Muscle layer of duodenum (tissue), 2 donors: ENCODE measurements at regions not wholly inside any gene's neighbourhood (a gene's known extent, or its start where the extent isn't known, plus 50 kb on each side); places are given as distances from the start of the nearest gene placed in this dataset.

Source experiments
- H3K27ac ChIP-seq: one replicate; pipeline ENCODE4 v1.7.0; 2013; ENCODE audit warnings: mild to moderate bottlenecking, low read length
- H3K27me3 ChIP-seq: one replicate; pipeline ENCODE4 v1.7.0; 2013; ENCODE audit warnings: low read depth, mild to moderate bottlenecking, control low read depth, low read length
- H3K36me3 ChIP-seq, 2 donors: one replicate each; pipeline ENCODE4 v1.7.0; 2013; ENCODE audit warnings: low read length in 2 of 2, control low read depth in 1 of 2, mild to moderate bottlenecking in 1 of 2; ENCODE audit not compliant: insufficient read depth in 2 of 2, control insufficient read depth in 1 of 2
- H3K4me1 ChIP-seq, 2 donors: one replicate each; pipeline ENCODE4 v1.7.0; 2013; ENCODE audit warnings: low read length in 2 of 2, mild to moderate bottlenecking in 2 of 2, control low read depth in 1 of 2, moderate library complexity in 1 of 2; ENCODE audit not compliant: insufficient read depth in 2 of 2, control insufficient read depth in 1 of 2
- H3K4me3 ChIP-seq, 2 donors: one replicate each; pipeline ENCODE4 v1.7.0; 2013; ENCODE audit warnings: low read length in 2 of 2, low read depth in 1 of 2, mild to moderate bottlenecking in 1 of 2
- H3K9me3 ChIP-seq, 2 donors: one replicate each; pipeline ENCODE4 v1.7.0; 2013; ENCODE audit warnings: low read length in 2 of 2, control low read depth in 1 of 2, mild to moderate bottlenecking in 1 of 2; ENCODE audit not compliant: control insufficient read depth in 1 of 2
- donor health status: healthy.

GRCh38 chr7:81211934-81212320 lies 293.1 kb upstream of the SEMA3C start:
- H3K4me3 ChIP-seq = no peak overlapping the region
- H3K36me3 ChIP-seq = no peaks in the 10 kb centered on the region
- no peaks in the 10 kb centered on the region for H3K9me3 ChIP-seq
- H3K27me3 ChIP-seq = no peaks in the 10 kb centered on the region
- no peak overlapping the region for H3K27ac ChIP-seq
- peaks cover 3 to 4% of the 10 kb centered on the region in 2 donors for H3K4me1 ChIP-seq

DNA sequence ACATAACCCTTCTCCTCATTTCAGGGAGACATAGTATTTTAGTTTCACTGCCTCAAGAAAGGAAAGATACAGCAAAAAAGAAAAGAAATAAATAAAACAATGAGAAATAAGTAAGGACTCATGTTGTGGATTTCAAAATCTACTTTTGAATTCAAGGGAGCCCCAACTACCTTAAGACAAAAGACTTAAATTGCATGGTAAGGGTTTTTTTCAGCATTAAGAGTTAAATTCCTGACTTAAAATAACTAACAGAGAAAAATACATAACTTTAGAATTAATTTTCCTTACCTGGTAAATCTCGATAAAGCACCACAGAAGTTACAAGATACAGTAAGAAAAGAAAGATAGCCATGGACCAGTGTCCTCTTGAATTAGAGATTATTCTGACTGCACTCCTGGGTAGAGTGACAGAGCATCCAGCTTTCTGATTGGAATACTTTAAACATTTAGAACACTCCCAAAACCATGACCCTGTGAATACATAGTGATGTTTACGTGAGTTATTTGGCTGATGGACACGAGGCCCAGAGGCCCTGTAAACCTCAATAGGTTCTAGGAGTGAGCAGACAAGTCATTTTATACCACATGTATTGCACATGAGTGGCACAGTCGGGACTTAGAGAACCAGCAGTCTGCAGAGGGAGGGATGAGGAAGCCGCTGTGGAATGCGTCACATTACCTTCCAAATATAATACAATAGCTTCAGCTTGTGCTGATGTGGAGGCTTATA lies 292.5 kb upstream of the SEMA3C start:
- Histone ChIP-seq H3K27ac (no peak overlapping the region), H3K36me3 (no peaks in the 10 kb centered on the region), H3K4me1 (peaks cover 3 to 4% of the 10 kb centered on the region in 2 donors), H3K9me3 (no peaks in the 10 kb centered on the region), H3K27me3 (no peaks in the 10 kb centered on the region), H3K4me3 (no peak overlapping the region)

GRCh38 chr7:81210137-81211064 lies 291.6 kb upstream of the SEMA3C start:
- H3K9me3 ChIP-seq = no peaks in the 10 kb centered on the region
- H3K4me1 ChIP-seq = peaks cover 3 to 4% of the 10 kb centered on the region in 2 donors
- no peaks in the 10 kb centered on the region for H3K36me3 ChIP-seq
- H3K27me3 ChIP-seq = no peaks in the 10 kb centered on the region
- no peak overlapping the region for H3K4me3 ChIP-seq
- no peak overlapping the region for H3K27ac ChIP-seq

GRCh38 chr7:81209059-81209458 lies 290.2 kb upstream of the SEMA3C start:
- Histone ChIP-seq H3K4me3 (no peak overlapping the region), H3K27ac (no peak overlapping the region), H3K4me1 (peaks cover 3 to 4% of the 10 kb centered on the region in 2 donors), H3K9me3 (no peaks in the 10 kb centered on the region), H3K36me3 (no peaks in the 10 kb centered on the region), H3K27me3 (no peaks in the 10 kb centered on the region)

- H3K36me3 ChIP-seq = no peaks in the 10 kb centered on the region
- no peak overlapping the region for H3K4me3 ChIP-seq
- H3K27ac ChIP-seq = no peak overlapping the region
- no peaks in the 10 kb centered on the region for H3K9me3 ChIP-seq
- peaks cover 3 to 4% of the 10 kb centered on the region in 2 donors for H3K4me1 ChIP-seq
- no peaks in the 10 kb centered on the region for H3K27me3 ChIP-seq
These were observed 288.9 kb upstream of the SEMA3C start for GRCh38 chr7:81207801-81208200.

DNA sequence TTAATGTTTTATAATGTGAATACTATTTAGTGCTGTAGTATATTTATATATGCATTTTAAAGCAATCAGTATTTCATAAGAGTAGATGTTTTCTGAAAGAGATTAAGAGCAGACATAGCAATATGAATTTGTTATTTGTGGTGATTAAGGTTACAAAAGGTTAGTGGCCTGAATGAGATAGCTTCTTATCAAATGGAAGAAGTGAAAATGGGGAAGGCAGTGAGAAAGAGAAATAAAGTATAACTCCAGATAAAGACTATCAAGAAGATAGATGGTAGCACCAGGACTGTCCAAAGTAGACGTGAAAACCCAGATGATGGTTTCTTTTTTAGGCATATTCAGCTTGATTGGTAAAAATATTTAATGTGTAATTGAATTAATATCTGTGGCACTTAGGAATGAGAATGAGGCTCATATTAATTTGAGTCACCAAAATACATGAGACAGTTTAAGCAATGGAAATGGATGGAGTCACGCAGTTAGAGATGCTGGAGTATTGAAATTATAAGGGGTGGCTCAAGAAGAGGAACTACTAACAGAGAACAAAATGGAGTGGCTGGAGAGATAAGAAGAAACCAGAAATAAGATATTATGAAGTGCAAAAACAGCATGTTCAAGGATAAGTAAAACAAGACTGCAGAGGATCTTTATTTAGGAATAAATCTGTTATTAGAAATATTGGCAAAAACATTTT lies 288.0 kb upstream of the SEMA3C start:
- no peaks in the 10 kb centered on the region for H3K36me3 ChIP-seq
- no peak overlapping the region for H3K4me3 ChIP-seq
- H3K9me3 ChIP-seq = no peaks in the 10 kb centered on the region
- H3K27ac ChIP-seq = no peak overlapping the region
- H3K27me3 ChIP-seq = no peaks in the 10 kb centered on the region
- peaks cover 3 to 4% of the 10 kb centered on the region in 2 donors for H3K4me1 ChIP-seq

- no peaks in the 10 kb centered on the region for H3K27me3 ChIP-seq
These were observed 287.4 kb upstream of the SEMA3C start for GRCh38 chr7:81206217-81206616.

GRCh38 chr7:81201188-81201587 lies 282.3 kb upstream of the SEMA3C start:
- Histone ChIP-seq H3K9me3 (no peaks in the 10 kb centered on the region), H3K27ac (no peak overlapping the region), H3K4me1 (no peaks in the 10 kb centered on the region), H3K27me3 (no peaks in the 10 kb centered on the region), H3K4me3 (no peak overlapping the region), H3K36me3 (no peaks in the 10 kb centered on the region)

More at GRCh38 chr7:81206217-81206616, 287.4 kb upstream of the SEMA3C start:
- no peak overlapping the region for H3K27ac ChIP-seq
- H3K4me1 ChIP-seq = peaks cover under 1 to 4% of the 10 kb centered on the region in 2 donors
- H3K4me3 ChIP-seq = no peak overlapping the region
- H3K36me3 ChIP-seq = no peaks in the 10 kb centered on the region
- no peaks in the 10 kb centered on the region for H3K9me3 ChIP-seq

DNA sequence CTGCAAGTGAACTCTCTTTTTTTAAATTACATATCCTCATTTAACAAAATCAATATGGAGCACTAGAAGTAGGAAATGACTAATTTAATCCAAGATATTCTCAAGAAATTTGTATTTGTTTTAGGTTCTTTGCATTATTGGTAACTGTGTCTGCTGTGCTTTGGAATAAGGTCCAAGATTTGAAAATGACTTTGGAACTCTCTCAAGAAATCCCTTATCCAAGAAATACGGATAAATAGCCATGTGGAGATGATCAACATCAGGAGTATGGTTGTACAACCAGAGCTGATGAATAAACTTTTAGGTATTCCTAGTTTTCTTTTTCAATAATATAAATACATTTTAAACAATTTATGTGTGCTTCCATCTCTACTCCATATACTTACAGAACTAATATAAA lies 279.9 kb upstream of the SEMA3C start:
- no peaks in the 10 kb centered on the region for H3K9me3 ChIP-seq
- H3K4me1 ChIP-seq = no peaks in the 10 kb centered on the region

GRCh38 chr7:81197266-81197665 lies 278.4 kb upstream of the SEMA3C start:
- Histone ChIP-seq H3K27me3 (no peaks in the 10 kb centered on the region), H3K4me3 (no peak overlapping the region), H3K36me3 (no peaks in the 10 kb centered on the region), H3K27ac (no peak overlapping the region), H3K4me1 (no peaks in the 10 kb centered on the region), H3K9me3 (no peaks in the 10 kb centered on the region)

More for the DNA sequence above, 279.9 kb upstream of the SEMA3C start:
- no peaks in the 10 kb centered on the region for H3K27me3 ChIP-seq
- H3K4me3 ChIP-seq = no peak overlapping the region
- H3K36me3 ChIP-seq = no peaks in the 10 kb centered on the region
- no peak overlapping the region for H3K27ac ChIP-seq

- Histone ChIP-seq H3K27ac (no peak overlapping the region), H3K27me3 (no peaks in the 10 kb centered on the region), H3K4me1 (no peaks in the 10 kb centered on the region), H3K4me3 (no peak overlapping the region), H3K9me3 (no peaks in the 10 kb centered on the region), H3K36me3 (no peaks in the 10 kb centered on the region)
These were observed 276.2 kb upstream of the SEMA3C start for GRCh38 chr7:81195033-81195432.
